ENCODE measurements at regions not wholly inside any gene's neighbourhood (a gene's known extent, or its start where the extent isn't known, plus 50 kb on each side); places are given as distances from the start of the nearest gene placed in this dataset.

DNA sequence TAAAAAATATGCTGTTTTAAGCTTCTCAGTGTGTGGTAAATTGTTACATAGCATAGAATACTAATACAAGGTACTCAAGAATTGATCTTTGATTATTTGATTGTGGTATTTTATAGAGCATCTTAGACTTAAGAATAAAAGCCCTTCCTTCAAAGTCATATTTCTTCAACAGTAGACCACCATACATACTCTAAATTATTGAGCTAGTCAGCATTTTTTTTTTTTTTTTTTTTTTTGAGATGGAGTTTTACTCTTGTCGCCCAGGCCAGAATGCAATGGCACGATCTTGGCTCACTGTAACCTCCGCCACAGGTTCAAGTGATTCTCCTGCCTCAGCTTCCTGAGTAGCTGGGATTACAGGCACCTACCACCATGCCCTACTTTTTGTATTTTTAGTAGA, 436.7 kb upstream of the LUZP2 start:
- DNase-seq (ENCODE audit: low spot score): no peak

GRCh38 chr11:24064309-24064903, 432.4 kb upstream of the LUZP2 start:
- peak; percentile 12 for DNase-seq (ENCODE audit: low spot score)

GRCh38 chr11:24068197-24068596, 428.7 kb upstream of the LUZP2 start:
- DNase-seq (ENCODE audit: low spot score): no peak

GRCh38 chr11:24070435-24070834, 426.4 kb upstream of the LUZP2 start:
- no peak for DNase-seq (ENCODE audit: low spot score)

DNA sequence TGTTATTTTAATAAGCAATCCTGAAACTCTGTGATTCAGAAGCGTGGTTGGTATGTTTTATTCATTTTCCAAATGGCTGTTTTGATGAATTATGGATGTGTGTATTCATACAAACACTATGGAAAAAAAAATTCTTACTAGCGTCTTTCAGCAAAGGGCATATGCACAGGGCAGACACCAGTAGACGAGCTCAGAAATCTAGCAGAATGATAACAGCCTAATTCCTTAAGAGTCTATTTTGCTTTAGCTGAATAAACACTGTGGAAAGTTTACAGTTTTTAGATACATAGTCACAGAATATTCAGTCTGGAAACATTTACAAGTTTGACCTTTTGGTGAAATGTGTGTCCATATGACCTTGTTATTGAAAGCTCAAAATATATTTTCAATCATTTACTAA, 418.8 kb upstream of the LUZP2 start:
- DNase-seq (ENCODE audit: low spot score): no peak

GRCh38 chr11:24082241-24082640, 414.6 kb upstream of the LUZP2 start:
- no peak for DNase-seq (ENCODE audit: low spot score)

GRCh38 chr11:24082860-24083259, 414.0 kb upstream of the LUZP2 start:
- DNase-seq (ENCODE audit: low spot score): no peak

DNA sequence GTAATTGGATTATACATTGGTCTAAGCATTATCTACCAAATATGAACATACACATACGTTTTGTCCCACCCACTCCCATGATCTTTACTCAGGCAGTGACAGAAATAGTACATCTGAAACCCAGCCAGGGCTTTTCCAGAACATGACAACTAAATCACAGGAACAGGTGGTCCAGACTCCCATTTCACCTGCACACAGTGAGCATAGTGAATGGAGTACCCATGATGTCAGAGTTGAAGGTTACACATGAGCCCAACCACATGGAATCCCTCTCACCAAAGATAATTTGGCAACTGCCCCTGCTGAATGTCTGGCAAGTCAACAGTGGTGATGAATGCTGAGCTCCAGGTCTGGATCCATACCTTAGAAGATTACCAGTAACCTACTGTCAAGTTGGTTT, 411.9 kb upstream of the LUZP2 start:
- no peak for DNase-seq (ENCODE audit: low spot score)

GRCh38 chr11:24086921-24087320, 409.9 kb upstream of the LUZP2 start:
- DNase-seq (ENCODE audit: low spot score): no peak

DNA sequence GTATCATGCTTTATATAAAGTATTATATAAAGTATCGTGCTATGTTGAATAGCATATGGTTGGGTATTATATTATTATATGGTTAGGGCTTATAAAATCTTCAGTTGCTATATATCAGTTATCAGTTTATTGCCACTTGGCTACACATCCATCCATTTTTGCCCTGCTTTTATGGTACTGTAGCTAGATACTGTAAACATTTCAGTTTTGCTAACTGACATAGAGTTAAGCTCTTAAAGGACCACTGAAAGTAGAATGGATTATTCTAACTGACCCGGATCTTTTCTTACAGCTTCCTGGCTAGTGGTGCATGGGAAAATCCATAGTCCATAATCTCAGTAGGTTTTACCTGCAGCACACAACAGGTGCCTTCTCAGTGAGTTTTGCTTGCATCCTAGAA, 405.3 kb upstream of the LUZP2 start:
- no peak for DNase-seq (ENCODE audit: low spot score)

GRCh38 chr11:24093375-24093774, 403.5 kb upstream of the LUZP2 start:
- no peak for DNase-seq (ENCODE audit: low spot score)

DNA sequence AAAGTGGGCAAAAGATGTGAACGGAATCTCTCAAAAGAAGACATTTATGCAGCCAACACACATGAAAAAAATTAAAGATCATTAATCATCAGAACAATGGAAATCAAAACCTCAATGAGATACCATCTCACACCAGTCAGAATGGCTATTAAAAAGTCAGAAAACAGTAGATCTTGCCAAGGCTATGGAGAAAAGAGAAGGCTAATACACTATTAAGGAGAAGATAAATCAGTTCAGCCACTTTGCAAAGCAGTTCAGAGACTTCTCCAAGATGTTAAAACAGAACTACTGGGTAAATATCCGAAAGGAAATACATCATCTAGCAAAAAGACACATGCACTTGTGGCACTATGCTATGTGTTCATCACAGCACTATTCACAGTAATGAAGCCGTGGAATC, 388.2 kb upstream of the LUZP2 start:
- DNase-seq (ENCODE audit: low spot score): no peak

- peak; percentile 2 for DNase-seq (ENCODE audit: low spot score)
Measured at GRCh38 chr11:24122291-24122690, 374.6 kb upstream of the LUZP2 start.

GRCh38 chr11:24124876-24125275, 372.0 kb upstream of the LUZP2 start:
- no peak for DNase-seq (ENCODE audit: low spot score)

- no peak for DNase-seq (ENCODE audit: low spot score)
Measured at GRCh38 chr11:24131698-24132097, 365.2 kb upstream of the LUZP2 start.

GRCh38 chr11:24132471-24132870, 364.4 kb upstream of the LUZP2 start:
- DNase-seq (ENCODE audit: low spot score): no peak

DNA sequence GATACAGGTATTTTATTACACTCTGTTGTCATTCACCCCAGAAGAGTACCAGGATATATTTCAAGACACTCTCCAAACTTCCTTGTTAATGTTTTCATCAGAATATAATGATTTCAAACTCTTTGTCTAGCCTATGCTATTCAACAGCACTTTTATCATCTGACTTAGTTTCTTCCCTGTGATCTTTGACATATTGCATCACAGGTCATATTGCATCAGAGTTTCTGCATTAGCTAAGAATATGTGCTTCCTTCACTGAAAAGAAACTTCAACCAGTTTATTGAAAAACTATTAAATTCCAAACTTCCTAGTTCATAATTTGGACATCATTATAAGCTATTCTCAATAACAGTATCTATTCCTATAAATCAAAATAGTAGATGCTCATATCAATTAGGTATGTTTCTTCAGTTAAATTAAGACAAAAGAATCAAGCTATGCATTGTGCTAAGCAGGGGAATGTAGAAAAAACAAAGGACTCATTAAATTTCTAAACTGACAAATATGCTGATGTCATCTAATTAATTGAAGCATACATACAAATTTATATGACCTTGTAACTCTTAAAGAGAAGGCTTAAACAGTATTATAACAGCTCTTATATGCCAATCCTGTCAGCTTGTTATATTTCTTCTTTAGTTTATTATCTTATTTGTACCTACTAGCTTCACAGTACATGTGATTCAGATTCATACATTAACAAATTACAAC, 361.8 kb upstream of the LUZP2 start:
- DNase-seq (ENCODE audit: low spot score): no peak

- no peak for DNase-seq (ENCODE audit: low spot score)
Measured at GRCh38 chr11:24142062-24142461, 354.8 kb upstream of the LUZP2 start.

- DNase-seq (ENCODE audit: low spot score): peak; percentile 16
Measured at GRCh38 chr11:24145411-24145810, 351.4 kb upstream of the LUZP2 start.

DNA sequence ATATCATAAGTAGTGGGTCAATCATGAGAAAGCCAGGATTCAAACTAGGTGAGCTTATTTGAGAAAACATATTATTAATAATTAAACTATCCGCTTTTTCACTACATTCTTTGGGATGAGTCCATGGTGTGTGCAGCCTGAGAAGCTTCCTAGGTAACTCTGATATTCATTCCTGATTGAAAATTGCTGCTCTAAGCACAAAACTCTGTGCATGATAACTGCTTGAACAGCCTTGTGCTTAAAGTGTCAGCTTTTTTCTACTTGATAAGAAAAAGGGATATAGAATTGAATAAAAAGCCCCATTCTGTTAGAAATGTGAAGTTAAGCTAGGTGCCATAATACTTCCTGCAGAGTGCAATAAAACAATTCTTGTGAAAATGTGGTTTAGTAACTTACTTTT, 343.5 kb upstream of the LUZP2 start:
- no peak for DNase-seq (ENCODE audit: low spot score)

GRCh38 chr11:24155792-24156191, 341.1 kb upstream of the LUZP2 start:
- no peak for DNase-seq (ENCODE audit: low spot score)

DNA sequence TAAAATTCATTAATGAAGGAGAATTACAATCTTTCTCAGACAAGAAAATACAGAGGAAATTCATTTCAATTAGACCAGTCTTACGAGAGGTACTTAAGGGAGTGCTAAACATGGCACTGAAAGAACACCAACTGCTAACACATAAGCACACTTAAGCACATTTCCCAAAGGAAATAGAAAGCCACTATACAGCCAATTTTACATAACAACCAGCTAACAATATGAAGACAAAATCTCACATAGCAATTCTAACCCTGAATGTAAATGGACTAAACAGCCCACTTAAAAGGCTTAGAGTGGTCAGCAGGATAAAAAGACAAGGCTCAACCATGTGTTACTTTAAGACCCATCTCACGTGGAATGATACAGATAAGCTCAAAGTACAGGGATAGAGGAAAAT, 339.5 kb upstream of the LUZP2 start:
- no peak for DNase-seq (ENCODE audit: low spot score)

- DNase-seq (ENCODE audit: low spot score): no peak
Measured at GRCh38 chr11:24161587-24161986, 335.3 kb upstream of the LUZP2 start.

- DNase-seq (ENCODE audit: low spot score): peak; percentile 12
Measured at GRCh38 chr11:24163146-24163545, 333.7 kb upstream of the LUZP2 start.

All from GM03348 (cell line).